ENCODE measurements at regions not wholly inside any gene's neighbourhood (a gene's known extent, or its start where the extent isn't known, plus 50 kb on each side); places are given as distances from the start of the nearest gene placed in this dataset.

DNA sequence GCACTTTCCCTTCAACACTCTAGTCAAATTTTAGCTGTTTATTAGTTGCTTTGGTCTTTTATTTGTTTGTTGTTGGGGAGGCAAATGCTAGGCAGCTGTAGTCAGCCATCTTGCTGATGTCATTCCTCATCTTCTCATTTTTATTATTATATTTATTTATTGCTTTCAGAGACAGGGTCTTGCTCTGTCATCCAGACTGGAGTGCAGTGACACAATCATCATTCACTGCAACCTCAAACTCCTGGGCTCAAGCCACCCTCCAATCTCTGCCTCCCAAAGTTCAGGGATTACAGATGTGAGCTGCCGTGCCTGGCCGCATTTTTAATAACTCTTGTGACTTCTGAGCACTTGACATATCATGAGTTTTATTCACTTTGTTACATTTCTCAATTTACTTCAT, 441.4 kb downstream of the DIPK2A start (continued):
- TF ChIP-seq, protein P1, sequence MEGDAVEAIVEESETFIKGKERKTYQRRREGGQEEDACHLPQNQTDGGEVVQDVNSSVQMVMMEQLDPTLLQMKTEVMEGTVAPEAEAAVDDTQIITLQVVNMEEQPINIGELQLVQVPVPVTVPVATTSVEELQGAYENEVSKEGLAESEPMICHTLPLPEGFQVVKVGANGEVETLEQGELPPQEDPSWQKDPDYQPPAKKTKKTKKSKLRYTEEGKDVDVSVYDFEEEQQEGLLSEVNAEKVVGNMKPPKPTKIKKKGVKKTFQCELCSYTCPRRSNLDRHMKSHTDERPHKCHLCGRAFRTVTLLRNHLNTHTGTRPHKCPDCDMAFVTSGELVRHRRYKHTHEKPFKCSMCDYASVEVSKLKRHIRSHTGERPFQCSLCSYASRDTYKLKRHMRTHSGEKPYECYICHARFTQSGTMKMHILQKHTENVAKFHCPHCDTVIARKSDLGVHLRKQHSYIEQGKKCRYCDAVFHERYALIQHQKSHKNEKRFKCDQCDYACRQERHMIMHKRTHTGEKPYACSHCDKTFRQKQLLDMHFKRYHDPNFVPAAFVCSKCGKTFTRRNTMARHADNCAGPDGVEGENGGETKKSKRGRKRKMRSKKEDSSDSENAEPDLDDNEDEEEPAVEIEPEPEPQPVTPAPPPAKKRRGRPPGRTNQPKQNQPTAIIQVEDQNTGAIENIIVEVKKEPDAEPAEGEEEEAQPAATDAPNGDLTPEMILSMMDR (conservative IDR thresholded peaks at IDR 0.05; ENCODE audit: low read depth in 2 of 2) = no peak
- TF ChIP-seq, protein P2, sequence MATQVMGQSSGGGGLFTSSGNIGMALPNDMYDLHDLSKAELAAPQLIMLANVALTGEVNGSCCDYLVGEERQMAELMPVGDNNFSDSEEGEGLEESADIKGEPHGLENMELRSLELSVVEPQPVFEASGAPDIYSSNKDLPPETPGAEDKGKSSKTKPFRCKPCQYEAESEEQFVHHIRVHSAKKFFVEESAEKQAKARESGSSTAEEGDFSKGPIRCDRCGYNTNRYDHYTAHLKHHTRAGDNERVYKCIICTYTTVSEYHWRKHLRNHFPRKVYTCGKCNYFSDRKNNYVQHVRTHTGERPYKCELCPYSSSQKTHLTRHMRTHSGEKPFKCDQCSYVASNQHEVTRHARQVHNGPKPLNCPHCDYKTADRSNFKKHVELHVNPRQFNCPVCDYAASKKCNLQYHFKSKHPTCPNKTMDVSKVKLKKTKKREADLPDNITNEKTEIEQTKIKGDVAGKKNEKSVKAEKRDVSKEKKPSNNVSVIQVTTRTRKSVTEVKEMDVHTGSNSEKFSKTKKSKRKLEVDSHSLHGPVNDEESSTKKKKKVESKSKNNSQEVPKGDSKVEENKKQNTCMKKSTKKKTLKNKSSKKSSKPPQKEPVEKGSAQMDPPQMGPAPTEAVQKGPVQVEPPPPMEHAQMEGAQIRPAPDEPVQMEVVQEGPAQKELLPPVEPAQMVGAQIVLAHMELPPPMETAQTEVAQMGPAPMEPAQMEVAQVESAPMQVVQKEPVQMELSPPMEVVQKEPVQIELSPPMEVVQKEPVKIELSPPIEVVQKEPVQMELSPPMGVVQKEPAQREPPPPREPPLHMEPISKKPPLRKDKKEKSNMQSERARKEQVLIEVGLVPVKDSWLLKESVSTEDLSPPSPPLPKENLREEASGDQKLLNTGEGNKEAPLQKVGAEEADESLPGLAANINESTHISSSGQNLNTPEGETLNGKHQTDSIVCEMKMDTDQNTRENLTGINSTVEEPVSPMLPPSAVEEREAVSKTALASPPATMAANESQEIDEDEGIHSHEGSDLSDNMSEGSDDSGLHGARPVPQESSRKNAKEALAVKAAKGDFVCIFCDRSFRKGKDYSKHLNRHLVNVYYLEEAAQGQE (IDR thresholded peaks at IDR 0.05; ENCODE audit: unreplicated experiment) = no peak
- TF ChIP-seq JUNB (IDR thresholded peaks at IDR 0.05; ENCODE audit: unreplicated experiment) (no peak), STAT1 (IDR thresholded peaks at IDR 0.05; ENCODE audit: unreplicated experiment) (no peak), EZH2phosphoT487 (IDR thresholded peaks at IDR 0.05; ENCODE audit: unreplicated experiment) (no peak)

DNA sequence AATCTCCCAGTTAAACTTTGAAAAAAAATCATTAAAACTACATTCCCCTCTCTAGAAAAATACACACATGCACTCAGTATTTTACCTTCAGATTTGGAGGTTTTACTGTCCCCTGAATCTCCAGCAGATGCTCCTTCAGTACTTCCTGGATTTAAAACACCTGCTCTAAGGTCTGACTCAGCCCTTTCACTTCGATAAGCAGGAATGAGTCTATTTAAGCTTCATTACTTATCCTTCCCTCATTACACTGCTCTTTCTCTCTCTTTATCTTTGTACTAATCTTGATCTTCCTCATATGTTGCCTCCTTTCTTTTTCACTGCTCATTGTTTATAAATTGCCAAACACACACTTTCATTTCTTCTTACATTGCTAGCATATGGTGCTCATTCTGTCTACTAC, 443.9 kb downstream of the DIPK2A start:
- ATAC-seq (no peak), DNase-seq (ENCODE audit: low spot score) (no peak)
- Histone ChIP-seq H3K36me3 (ENCODE audit: insufficient read depth) (no peaks in the 10 kb centered on the region), H4K20me1 (replicated peaks; ENCODE audit: insufficient read depth) (no peaks in the 10 kb centered on the region), H3K27ac (ENCODE audit: low read depth) (no peak overlapping the region), H3K79me2 (replicated peaks; ENCODE audit: insufficient read depth) (no peaks in the 10 kb centered on the region), H3K4me2 (no peak overlapping the region), H2AFZ (no peak overlapping the region), H3K9me2 (ENCODE audit: insufficient read depth) (no peaks in the 10 kb centered on the region), H3K4me3 (no peak overlapping the region), H3K4me1 (ENCODE audit: insufficient read depth) (no peaks in the 10 kb centered on the region), H3F3A (replicated peaks; ENCODE audit: low read depth) (no peaks in the 10 kb centered on the region), H3K27me3 (ENCODE audit: insufficient read depth) (no peaks in the 10 kb centered on the region)
- Mint-ChIP-seq H3K9me3 (no peaks in the 10 kb centered on the region), H3K4me3 (no peak overlapping the region), H3K36me3 (ENCODE audit: low read depth) (no peaks in the 10 kb centered on the region), H3K27me3 (ENCODE audit: insufficient read depth, low read depth, poor library complexity) (no peaks in the 10 kb centered on the region), H3K4me1 (peaks cover 5% of the 10 kb centered on the region; the same call in 2 of the 3 replicates), H3K27ac (peak overlapping the region; percentile 2; the same call in 1 of the 2 replicates)
- TF ChIP-seq, protein P1 (conservative IDR thresholded peaks at IDR 0.05; ENCODE audit: low read depth in 2 of 2) = no peak
- TF ChIP-seq ZNF331 (CRISPR knock-in tag; IDR thresholded peaks at IDR 0.05; ENCODE audit: low read depth) (no peak), JUNB (IDR thresholded peaks at IDR 0.05; ENCODE audit: unreplicated experiment) (no peak), EZH2phosphoT487 (IDR thresholded peaks at IDR 0.05; ENCODE audit: unreplicated experiment) (no peak), STAT1 (IDR thresholded peaks at IDR 0.05; ENCODE audit: unreplicated experiment) (no peak), POLR2AphosphoS5 (IDR thresholded peaks at IDR 0.05; ENCODE audit: low read depth) (no peak), ZNF114 (CRISPR knock-in tag; IDR thresholded peaks at IDR 0.05) (no peak), CREB1 (CRISPR knock-in tag; IDR thresholded peaks at IDR 0.05; ENCODE audit: low read depth) (no peak)
- TF ChIP-seq, protein P3, sequence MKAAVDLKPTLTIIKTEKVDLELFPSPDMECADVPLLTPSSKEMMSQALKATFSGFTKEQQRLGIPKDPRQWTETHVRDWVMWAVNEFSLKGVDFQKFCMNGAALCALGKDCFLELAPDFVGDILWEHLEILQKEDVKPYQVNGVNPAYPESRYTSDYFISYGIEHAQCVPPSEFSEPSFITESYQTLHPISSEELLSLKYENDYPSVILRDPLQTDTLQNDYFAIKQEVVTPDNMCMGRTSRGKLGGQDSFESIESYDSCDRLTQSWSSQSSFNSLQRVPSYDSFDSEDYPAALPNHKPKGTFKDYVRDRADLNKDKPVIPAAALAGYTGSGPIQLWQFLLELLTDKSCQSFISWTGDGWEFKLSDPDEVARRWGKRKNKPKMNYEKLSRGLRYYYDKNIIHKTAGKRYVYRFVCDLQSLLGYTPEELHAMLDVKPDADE (IDR thresholded peaks at IDR 0.05) = no peak
- TF ChIP-seq, protein P2 (IDR thresholded peaks at IDR 0.05; ENCODE audit: unreplicated experiment) = no peak
